K562 (cell line): ENCODE measurements at regions not wholly inside any gene's neighbourhood (a gene's known extent, or its start where the extent isn't known, plus 50 kb on each side); places are given as distances from the start of the nearest gene placed in this dataset.

Experiments
- ATAC-seq: fragments of 200-7000 bp; cut with Tn5 transposase; 3 replicates; pipeline ENCODE4 v1.9.1; 2020; ENCODE audit warnings: moderate library complexity
- BruUV-seq: library from RNA; stranded (reverse); fragments of 400-500 nt; replicated peaks from 2 replicates; lab custom pipeline; 2021; lab: Mats Ljungman, UMichigan
- CTCF ChIA-PET: fragments of 300-600 bp; formaldehyde crosslinking; extraction: SDS; loops from one replicate; lab custom pipeline; 2021; ENCODE audit warnings: low intra/inter-chr PET ratio; lab: Yijun Ruan, JAX
- POLR2A ChIA-PET: fragments of 300-600, 350-650 bp; sonication (Branson Sonifier 250); formaldehyde crosslinking; extraction: SDS; loops from one replicate; lab custom pipeline; 2021; ENCODE audit warnings: antibody characterized with exemption, inconsistent platforms; lab: Yijun Ruan, JAX
- DNase-seq, 4 experiments: peaks; one replicate each; pipeline versions ENCODE4 v3.0.0 to v3.0.0-alpha.2; 2011 to 2018; ENCODE audit warnings: low spot score in 3 of 4, mixed read lengths in 3 of 4; ENCODE audit errors: extremely low read depth in 1 of 4
- FAIRE-seq: peaks from 2 replicates; lab custom pipeline; 2011; peaks lifted over from hg19 to GRCh38; lab: Jason Lieb, UNC
- H2AFZ ChIP-seq: 2 replicates; pipeline ENCODE4 v1.6.0; 2011; ENCODE audit warnings: low read depth, low read length, control low read depth, inconsistent platforms
- H3K27ac ChIP-seq: fragments of 200-600 bp; 3 replicates; pipeline ENCODE4 v1.8.0; 2011; ENCODE audit warnings: low read depth, mild to moderate bottlenecking, control low read depth, inconsistent platforms, low read length, moderate library complexity, mixed read lengths; ENCODE audit errors: extremely low read depth
- H3K27me3 ChIP-seq, 2 experiments: fragments of 300-600 bp in 1 of 2; 2 replicates in 1 of 2; 3 replicates in 1 of 2; pipeline versions ENCODE4 v1.6.0 to v1.8.0; 2011; ENCODE audit warnings: inconsistent platforms in 2 of 2, low read length in 2 of 2, mild to moderate bottlenecking in 1 of 2, mixed read lengths in 1 of 2, moderate library complexity in 1 of 2; ENCODE audit not compliant: control insufficient read depth in 2 of 2, insufficient read depth in 2 of 2
- H3K36me3 ChIP-seq: fragments of 300-600 bp; 3 replicates; pipeline ENCODE4 v1.8.0; 2011; ENCODE audit warnings: mild to moderate bottlenecking, low read length, inconsistent platforms; ENCODE audit not compliant: control insufficient read depth, insufficient read depth
- H3K4me1 ChIP-seq, 2 experiments: fragments of 200-600 bp in 1 of 2; replicated peaks in 1 of 2; 2 replicates in 1 of 2; 3 replicates in 1 of 2; pipeline versions ENCODE4 v1.5.1 to v1.8.0; 2011; ENCODE audit warnings: inconsistent platforms in 2 of 2, low read length in 2 of 2, mild to moderate bottlenecking in 1 of 2, mixed read lengths in 1 of 2, moderate library complexity in 1 of 2; ENCODE audit not compliant: control insufficient read depth in 2 of 2, insufficient read depth in 2 of 2
- H3K4me2 ChIP-seq: 2 replicates; pipeline ENCODE4 v1.6.1; 2011; ENCODE audit warnings: low read length, control low read depth, inconsistent platforms, mixed read lengths; ENCODE audit not compliant: insufficient read depth
- H3K4me3 ChIP-seq: fragments of 200-600 bp; sonication (generic), shearing (Covaris generic); 2 replicates; pipeline ENCODE4 v1.5.1; 2016; ENCODE audit warnings: control low read depth, inconsistent platforms
- H3K79me2 ChIP-seq: fragments of 200-600 bp; 3 replicates; pipeline ENCODE4 v1.8.0; 2011; ENCODE audit warnings: low read length, inconsistent platforms; ENCODE audit not compliant: control insufficient read depth, insufficient read depth
- H3K9ac ChIP-seq, 2 experiments: 2 replicates each; pipeline versions ENCODE4 v1.6.0 to v1.6.1; 2011; ENCODE audit warnings: low read depth in 2 of 2, low read length in 2 of 2, control low read depth in 1 of 2, inconsistent platforms in 1 of 2, mild to moderate bottlenecking in 1 of 2, mixed read lengths in 1 of 2; ENCODE audit not compliant: insufficient read depth in 1 of 2
- H3K9me1 ChIP-seq: one replicate; pipeline ENCODE4 v1.6.0; 2011; ENCODE audit warnings: inconsistent platforms, mild to moderate bottlenecking, low read length, moderate library complexity; ENCODE audit not compliant: control insufficient read depth, insufficient read depth
- H3K9me3 ChIP-seq: replicated peaks from 2 replicates; pipeline ENCODE4 v1.5.1; 2011; ENCODE audit warnings: low read depth, low read length, inconsistent platforms; ENCODE audit not compliant: control insufficient read depth, insufficient read depth
- H4K20me1 ChIP-seq: replicated peaks from 2 replicates; pipeline ENCODE4 v1.6.1; 2011; ENCODE audit warnings: low read length, inconsistent platforms, mixed read lengths; ENCODE audit not compliant: control insufficient read depth, insufficient read depth
- NFXL1 ChIP-seq: fragments of 450-650 bp; formaldehyde crosslinking; IDR thresholded peaks from 2 replicates; pipeline ENCODE4 v1.4.0; 2021; ENCODE audit warnings: mild to moderate bottlenecking
- PCBP1 ChIP-seq: fragments of 200-400 bp; formaldehyde crosslinking; IDR thresholded peaks from 2 replicates; pipeline ENCODE4 v1.6.1; 2018; ENCODE audit warnings: mild to moderate bottlenecking, low read depth, low read length; ENCODE audit not compliant: poor library complexity, severe bottlenecking
- RBM22 ChIP-seq: fragments of 200-400 bp; formaldehyde crosslinking; IDR thresholded peaks from 2 replicates; pipeline ENCODE4 v1.6.1; 2018; ENCODE audit warnings: low read length, low read depth; ENCODE audit not compliant: poor library complexity, severe bottlenecking
- RFX7 ChIP-seq: fragments of 250-450 bp; sonication (Bioruptor Pico); IDR thresholded peaks from 2 replicates; pipeline ENCODE4 v1.5.1; 2021; ENCODE audit warnings: mild to moderate bottlenecking
- ZNF175 ChIP-seq: fragments of 200-800 bp; sonication (Bioruptor generic); IDR thresholded peaks from 2 replicates; pipeline ENCODE4 v1.6.1; 2016; ENCODE audit warnings: low read depth, mild to moderate bottlenecking, missing genetic modification characterization, missing compliant biosample characterization
- WGBS: fragments of 100-300 bp; shearing (Covaris generic); methylation state at CpG from one replicate; pipeline ENCODE4 v1.1.6; 2016; ENCODE audit warnings: low coverage, mixed read lengths; ENCODE audit not compliant: insufficient coverage; ENCODE audit errors: missing lambda C conversion rate; 5-methylcytosine and 5-hydroxymethylcytosine counted together
- in situ Hi-C: fragments of 300-500 bp; cut with MboI; formaldehyde crosslinking; loops from 4 replicates; pipeline ENCODE4 v1.15.0; 2018; ENCODE audit warnings: inconsistent platforms, mixed read lengths
- intact Hi-C: fragments of 100-400 bp; cut with micrococcal nuclease; formaldehyde crosslinking; loops from 2 replicates; pipeline ENCODE4 v1.14.2; 2022
- TF ChIP-seq, protein P1 (sequence below): fragments of 450-650 bp; IDR thresholded peaks from 2 replicates; pipeline ENCODE4 v1.6.1; 2016; ENCODE audit warnings: borderline replicate concordance

DNA sequence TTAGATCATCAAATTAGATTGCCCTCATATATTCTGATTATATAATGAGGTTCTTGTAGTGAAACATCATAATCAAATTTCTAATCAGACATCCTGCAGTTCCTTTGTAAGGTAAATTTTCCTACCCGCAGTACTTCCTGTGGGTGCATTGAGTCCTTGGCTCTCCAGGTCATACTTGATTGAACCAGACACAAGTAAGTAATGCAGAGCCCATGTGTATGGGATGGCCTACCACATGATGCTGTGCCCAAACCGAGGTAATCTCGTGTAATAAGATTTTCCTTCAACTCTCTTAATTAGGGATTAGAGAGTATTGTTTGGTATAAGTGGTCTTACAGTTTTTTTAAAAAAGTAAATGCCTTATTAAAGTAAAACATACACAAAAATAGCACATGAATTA is 1841.8 kb downstream of the PCDH7 start:
- POLR2A ChIA-PET, result no interaction called here
- no peaks in the 10 kb centered on the region for H3K79me2 ChIP-seq
- H3K4me1 ChIP-seq, result no peaks in the 10 kb centered on the region
- CTCF ChIA-PET, result no interaction called here
- H3K27ac ChIP-seq, result no peak overlapping the region
- no peak overlapping the region for H2AFZ ChIP-seq
- intact Hi-C loops (no loop called here), in situ Hi-C loops (no loop called here)
- ATAC-seq (no peak), FAIRE-seq (no peak), DNase-seq (no peak)
- H4K20me1 ChIP-seq, result no peaks in the 10 kb centered on the region
- no peaks in the 10 kb centered on the region for H3K36me3 ChIP-seq
- WGBS, result 0% methylated on average over 3 of the region's 3 CpGs
- no peak overlapping the region for H3K4me3 ChIP-seq
- no TSS peak for BruUV-seq
- H3K9me3 ChIP-seq, result no peaks in the 10 kb centered on the region
- no peak overlapping the region for H3K9ac ChIP-seq
- no peak overlapping the region for H3K4me2 ChIP-seq
- H3K27me3 ChIP-seq, result no peaks in the 10 kb centered on the region
- H3K9me1 ChIP-seq, result no peaks in the 10 kb centered on the region
- TF ChIP-seq NFXL1 (no peak), ZNF175 (CRISPR knock-in tag) (no peak), RFX7 (CRISPR knock-in tag) (no peak), RBM22 (no peak), PCBP1 (no peak)
- TF ChIP-seq, protein P1, sequence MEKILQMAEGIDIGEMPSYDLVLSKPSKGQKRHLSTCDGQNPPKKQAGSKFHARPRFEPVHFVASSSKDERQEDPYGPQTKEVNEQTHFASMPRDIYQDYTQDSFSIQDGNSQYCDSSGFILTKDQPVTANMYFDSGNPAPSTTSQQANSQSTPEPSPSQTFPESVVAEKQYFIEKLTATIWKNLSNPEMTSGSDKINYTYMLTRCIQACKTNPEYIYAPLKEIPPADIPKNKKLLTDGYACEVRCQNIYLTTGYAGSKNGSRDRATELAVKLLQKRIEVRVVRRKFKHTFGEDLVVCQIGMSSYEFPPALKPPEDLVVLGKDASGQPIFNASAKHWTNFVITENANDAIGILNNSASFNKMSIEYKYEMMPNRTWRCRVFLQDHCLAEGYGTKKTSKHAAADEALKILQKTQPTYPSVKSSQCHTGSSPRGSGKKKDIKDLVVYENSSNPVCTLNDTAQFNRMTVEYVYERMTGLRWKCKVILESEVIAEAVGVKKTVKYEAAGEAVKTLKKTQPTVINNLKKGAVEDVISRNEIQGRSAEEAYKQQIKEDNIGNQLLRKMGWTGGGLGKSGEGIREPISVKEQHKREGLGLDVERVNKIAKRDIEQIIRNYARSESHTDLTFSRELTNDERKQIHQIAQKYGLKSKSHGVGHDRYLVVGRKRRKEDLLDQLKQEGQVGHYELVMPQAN, result no peak
